GM23338 (cell line): ENCODE measurements at regions not wholly inside any gene's neighbourhood (a gene's known extent, or its start where the extent isn't known, plus 50 kb on each side); places are given as distances from the start of the nearest gene placed in this dataset.
A peak's percentile ranks its signal among the peaks of the same experiment; 100 is the strongest.

ENCODE experiments used
- ATAC-seq: fragments of 200-7000 bp; cut with Tn5 transposase; 3 replicates; pipeline ENCODE4 v1.9.1; 2020
- DNase-seq: peaks from one replicate; pipeline ENCODE4 v3.0.0-alpha.2; 2015; ENCODE audit warnings: low spot score
- H2AFZ ChIP-seq: fragments of 200-600 bp; sonication (generic); 2 replicates; pipeline ENCODE4 v1.8.0; 2016; ENCODE audit warnings: antibody characterized with exemption, mild to moderate bottlenecking, moderate library complexity
- H3F3A ChIP-seq: fragments of 200-600 bp; sonication (generic); replicated peaks from 2 replicates; pipeline ENCODE4 v1.8.0; 2017; ENCODE audit warnings: antibody characterized with exemption, mixed run types, low read depth
- H3K27ac ChIP-seq: fragments of 200-600 bp; sonication (generic); 2 replicates; pipeline ENCODE4 v1.6.1; 2016; ENCODE audit warnings: low read depth
- H3K27me3 ChIP-seq: fragments of 200-600 bp; sonication (generic); 2 replicates; pipeline ENCODE4 v1.8.0; 2016; ENCODE audit warnings: mild to moderate bottlenecking, mixed run types, moderate library complexity; ENCODE audit not compliant: insufficient read depth
- H3K36me3 ChIP-seq: fragments of 200-600 bp; sonication (generic); 2 replicates; pipeline ENCODE4 v1.8.0; 2016; ENCODE audit warnings: mild to moderate bottlenecking; ENCODE audit not compliant: insufficient read depth
- H3K4me1 ChIP-seq: fragments of 200-600 bp; sonication (generic); 2 replicates; pipeline ENCODE4 v1.8.0; 2016; ENCODE audit warnings: mild to moderate bottlenecking, moderate library complexity; ENCODE audit not compliant: insufficient read depth
- H3K4me2 ChIP-seq: fragments of 200-600 bp; sonication (generic); 2 replicates; pipeline ENCODE4 v1.7.1; 2017; ENCODE audit warnings: mixed run types
- H3K4me3 ChIP-seq: fragments of 200-600 bp; sonication (generic); 2 replicates; pipeline ENCODE4 v1.6.1; 2016; ENCODE audit warnings: mixed run types
- H3K79me2 ChIP-seq: fragments of 200-600 bp; sonication (generic); replicated peaks from 2 replicates; pipeline ENCODE4 v1.8.0; 2017; ENCODE audit warnings: mild to moderate bottlenecking; ENCODE audit not compliant: insufficient read depth
- H3K9me2 ChIP-seq: fragments of 200-600 bp; sonication (generic); 2 replicates; pipeline ENCODE4 v1.8.0; 2017; ENCODE audit not compliant: insufficient read depth
- H4K20me1 ChIP-seq: fragments of 200-600 bp; sonication (generic); replicated peaks from 2 replicates; pipeline ENCODE4 v1.8.0; 2017; ENCODE audit warnings: mild to moderate bottlenecking; ENCODE audit not compliant: insufficient read depth
- H3K27ac Mint-ChIP-seq: 2 replicates; pipeline ENCODE4 v1.8.0; 2020; ENCODE audit warnings: inconsistent platforms, mild to moderate bottlenecking, moderate library complexity, mixed read lengths
- H3K27me3 Mint-ChIP-seq: 3 replicates; pipeline ENCODE4 v1.8.0; 2022; ENCODE audit warnings: low read depth, mild to moderate bottlenecking, moderate library complexity, mixed read lengths, inconsistent platforms; ENCODE audit not compliant: insufficient read depth, poor library complexity
- H3K36me3 Mint-ChIP-seq: 3 replicates; pipeline ENCODE4 v1.8.0; 2021; ENCODE audit warnings: low read depth, mild to moderate bottlenecking, inconsistent platforms, moderate library complexity, mixed read lengths
- H3K4me1 Mint-ChIP-seq: 3 replicates; pipeline ENCODE4 v1.8.0; 2020; ENCODE audit warnings: mild to moderate bottlenecking, inconsistent platforms, mixed read lengths
- H3K4me3 Mint-ChIP-seq: 3 replicates; pipeline ENCODE4 v1.8.0; 2021; ENCODE audit warnings: moderate library complexity, mild to moderate bottlenecking, inconsistent platforms, mixed read lengths
- H3K9me3 Mint-ChIP-seq: 3 replicates; pipeline ENCODE4 v1.8.0; 2020; ENCODE audit warnings: moderate library complexity, mild to moderate bottlenecking, inconsistent platforms, mixed read lengths
- CREB1 ChIP-seq: fragments of 250-450 bp; sonication (Bioruptor Pico); IDR thresholded peaks from 2 replicates; pipeline ENCODE4 v1.5.0; 2020; ENCODE audit warnings: low read depth, mild to moderate bottlenecking, moderate library complexity
- EZH2 ChIP-seq: fragments of 200-600 bp; sonication (generic); IDR thresholded peaks from one replicate; pipeline ENCODE4 v1.8.0; 2017; ENCODE audit warnings: antibody characterized with exemption, mild to moderate bottlenecking, low read depth; ENCODE audit not compliant: unreplicated experiment
- EZH2phosphoT487 ChIP-seq: fragments of 200-600 bp; sonication (generic); IDR thresholded peaks from one replicate; pipeline ENCODE4 v1.8.1; 2018; ENCODE audit warnings: antibody characterized with exemption; ENCODE audit not compliant: unreplicated experiment
- JUNB ChIP-seq: IDR thresholded peaks from one replicate; pipeline ENCODE4 v1.6.1; 2016; ENCODE audit warnings: antibody characterized with exemption; ENCODE audit not compliant: unreplicated experiment
- NANOG ChIP-seq: IDR thresholded peaks from 2 replicates; pipeline ENCODE4 v1.6.1; 2016; ENCODE audit warnings: antibody characterized with exemption, borderline replicate concordance
- ZNF114 ChIP-seq: fragments of 250-450 bp; sonication (Bioruptor Pico); IDR thresholded peaks from 2 replicates; pipeline ENCODE4 v1.5.0; 2020; ENCODE audit warnings: mild to moderate bottlenecking, moderate library complexity
- ZNF331 ChIP-seq: fragments of 250-450 bp; sonication (Bioruptor Pico); IDR thresholded peaks from 2 replicates; pipeline ENCODE4 v1.5.0; 2020; ENCODE audit warnings: low read depth, mild to moderate bottlenecking, moderate library complexity
- TF ChIP-seq, protein P1 (sequence below), 2 experiments: fragments of 200-600 bp in 1 of 2; sonication (generic) in 1 of 2; conservative IDR thresholded peaks; 2 replicates each; pipeline versions ENCODE4 v1.5.1 to v1.6.1; 2016 to 2017; ENCODE audit warnings: antibody characterized with exemption in 2 of 2, low read depth in 2 of 2, mild to moderate bottlenecking in 2 of 2, moderate library complexity in 1 of 2
- TF ChIP-seq, protein P2 (sequence below): fragments of 250-450 bp; sonication (Bioruptor Pico); IDR thresholded peaks from 2 replicates; pipeline ENCODE4 v1.5.0; 2020; ENCODE audit warnings: mild to moderate bottlenecking, moderate library complexity

DNA sequence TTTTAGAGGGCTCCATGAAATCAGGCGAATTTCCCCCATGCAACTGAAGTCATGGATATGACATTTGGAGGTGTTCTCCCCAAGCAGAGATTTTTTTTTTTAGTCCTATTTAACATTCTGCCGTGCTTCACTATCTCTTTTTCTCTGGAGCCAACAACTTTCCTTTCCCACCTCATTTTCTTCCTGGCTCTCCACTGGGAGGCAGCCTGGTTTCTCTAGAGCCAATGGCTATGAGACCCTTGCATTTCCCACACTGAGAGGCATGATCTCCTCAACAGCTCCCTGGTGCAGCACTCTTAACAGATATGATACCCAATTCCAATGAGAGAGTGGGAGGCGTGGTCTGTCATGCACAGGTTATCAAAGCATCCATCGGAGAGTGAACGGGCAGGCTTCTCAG, 310.8 kb downstream of the DRD1 start:
- Histone ChIP-seq H3K27me3 (no peaks in the 10 kb centered on the region), H3K27ac (no peak overlapping the region), H2AFZ (no peak overlapping the region), H3K4me2 (no peak overlapping the region), H3K79me2 (no peaks in the 10 kb centered on the region), H3K9me2 (no peaks in the 10 kb centered on the region), H3F3A (no peaks in the 10 kb centered on the region), H3K4me1 (peaks cover 15% of the 10 kb centered on the region), H4K20me1 (no peaks in the 10 kb centered on the region), H3K4me3 (no peak overlapping the region), H3K36me3 (no peaks in the 10 kb centered on the region; the same call in 1 of the 2 replicates)
- Mint-ChIP-seq H3K27ac (no peak overlapping the region), H3K4me3 (no peak overlapping the region), H3K36me3 (no peaks in the 10 kb centered on the region), H3K4me1 (peaks cover 17% of the 10 kb centered on the region), H3K9me3 (peaks cover 5% of the 10 kb centered on the region; the same call in 2 of the 3 replicates), H3K27me3 (peaks cover 2% of the 10 kb centered on the region)
- ATAC-seq, result peak; percentile 46
- TF ChIP-seq, protein P1, sequence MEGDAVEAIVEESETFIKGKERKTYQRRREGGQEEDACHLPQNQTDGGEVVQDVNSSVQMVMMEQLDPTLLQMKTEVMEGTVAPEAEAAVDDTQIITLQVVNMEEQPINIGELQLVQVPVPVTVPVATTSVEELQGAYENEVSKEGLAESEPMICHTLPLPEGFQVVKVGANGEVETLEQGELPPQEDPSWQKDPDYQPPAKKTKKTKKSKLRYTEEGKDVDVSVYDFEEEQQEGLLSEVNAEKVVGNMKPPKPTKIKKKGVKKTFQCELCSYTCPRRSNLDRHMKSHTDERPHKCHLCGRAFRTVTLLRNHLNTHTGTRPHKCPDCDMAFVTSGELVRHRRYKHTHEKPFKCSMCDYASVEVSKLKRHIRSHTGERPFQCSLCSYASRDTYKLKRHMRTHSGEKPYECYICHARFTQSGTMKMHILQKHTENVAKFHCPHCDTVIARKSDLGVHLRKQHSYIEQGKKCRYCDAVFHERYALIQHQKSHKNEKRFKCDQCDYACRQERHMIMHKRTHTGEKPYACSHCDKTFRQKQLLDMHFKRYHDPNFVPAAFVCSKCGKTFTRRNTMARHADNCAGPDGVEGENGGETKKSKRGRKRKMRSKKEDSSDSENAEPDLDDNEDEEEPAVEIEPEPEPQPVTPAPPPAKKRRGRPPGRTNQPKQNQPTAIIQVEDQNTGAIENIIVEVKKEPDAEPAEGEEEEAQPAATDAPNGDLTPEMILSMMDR (conservative IDR thresholded peaks at IDR 0.05; ENCODE audit: low read depth in 2 of 2), result peak in 1 of 2 experiments; percentile 61; a peak in 2 of 4 replicates
- no peak for TF ChIP-seq ZNF114
- DNase-seq, result peak; percentile 13

- Mint-ChIP-seq H3K27me3 (peaks cover 2% of the 10 kb centered on the region), H3K9me3 (peaks cover 5% of the 10 kb centered on the region; the same call in 2 of the 3 replicates), H3K27ac (0 out of 2 replicates have a peak overlapping the region, but pooled peaks have one; percentile 24), H3K36me3 (no peaks in the 10 kb centered on the region), H3K4me1 (peaks cover 17% of the 10 kb centered on the region), H3K4me3 (peak overlapping the region; percentile 43)
- Histone ChIP-seq H3K4me2 (peak overlapping the region; percentile 45), H3K27ac (peak overlapping the region; percentile 52), H3K4me1 (peaks cover 15% of the 10 kb centered on the region), H3K27me3 (no peaks in the 10 kb centered on the region), H3F3A (no peaks in the 10 kb centered on the region), H2AFZ (no peak overlapping the region), H4K20me1 (no peaks in the 10 kb centered on the region), H3K36me3 (no peaks in the 10 kb centered on the region; the same call in 1 of the 2 replicates), H3K9me2 (no peaks in the 10 kb centered on the region), H3K79me2 (no peaks in the 10 kb centered on the region), H3K4me3 (0 out of 2 replicates have a peak overlapping the region, but pooled peaks have one; percentile 14)
- peak; percentile 94 for ATAC-seq
- TF ChIP-seq EZH2phosphoT487, result no peak
- TF ChIP-seq ZNF331 (CRISPR knock-in tag), result no peak
- TF ChIP-seq, protein P2, sequence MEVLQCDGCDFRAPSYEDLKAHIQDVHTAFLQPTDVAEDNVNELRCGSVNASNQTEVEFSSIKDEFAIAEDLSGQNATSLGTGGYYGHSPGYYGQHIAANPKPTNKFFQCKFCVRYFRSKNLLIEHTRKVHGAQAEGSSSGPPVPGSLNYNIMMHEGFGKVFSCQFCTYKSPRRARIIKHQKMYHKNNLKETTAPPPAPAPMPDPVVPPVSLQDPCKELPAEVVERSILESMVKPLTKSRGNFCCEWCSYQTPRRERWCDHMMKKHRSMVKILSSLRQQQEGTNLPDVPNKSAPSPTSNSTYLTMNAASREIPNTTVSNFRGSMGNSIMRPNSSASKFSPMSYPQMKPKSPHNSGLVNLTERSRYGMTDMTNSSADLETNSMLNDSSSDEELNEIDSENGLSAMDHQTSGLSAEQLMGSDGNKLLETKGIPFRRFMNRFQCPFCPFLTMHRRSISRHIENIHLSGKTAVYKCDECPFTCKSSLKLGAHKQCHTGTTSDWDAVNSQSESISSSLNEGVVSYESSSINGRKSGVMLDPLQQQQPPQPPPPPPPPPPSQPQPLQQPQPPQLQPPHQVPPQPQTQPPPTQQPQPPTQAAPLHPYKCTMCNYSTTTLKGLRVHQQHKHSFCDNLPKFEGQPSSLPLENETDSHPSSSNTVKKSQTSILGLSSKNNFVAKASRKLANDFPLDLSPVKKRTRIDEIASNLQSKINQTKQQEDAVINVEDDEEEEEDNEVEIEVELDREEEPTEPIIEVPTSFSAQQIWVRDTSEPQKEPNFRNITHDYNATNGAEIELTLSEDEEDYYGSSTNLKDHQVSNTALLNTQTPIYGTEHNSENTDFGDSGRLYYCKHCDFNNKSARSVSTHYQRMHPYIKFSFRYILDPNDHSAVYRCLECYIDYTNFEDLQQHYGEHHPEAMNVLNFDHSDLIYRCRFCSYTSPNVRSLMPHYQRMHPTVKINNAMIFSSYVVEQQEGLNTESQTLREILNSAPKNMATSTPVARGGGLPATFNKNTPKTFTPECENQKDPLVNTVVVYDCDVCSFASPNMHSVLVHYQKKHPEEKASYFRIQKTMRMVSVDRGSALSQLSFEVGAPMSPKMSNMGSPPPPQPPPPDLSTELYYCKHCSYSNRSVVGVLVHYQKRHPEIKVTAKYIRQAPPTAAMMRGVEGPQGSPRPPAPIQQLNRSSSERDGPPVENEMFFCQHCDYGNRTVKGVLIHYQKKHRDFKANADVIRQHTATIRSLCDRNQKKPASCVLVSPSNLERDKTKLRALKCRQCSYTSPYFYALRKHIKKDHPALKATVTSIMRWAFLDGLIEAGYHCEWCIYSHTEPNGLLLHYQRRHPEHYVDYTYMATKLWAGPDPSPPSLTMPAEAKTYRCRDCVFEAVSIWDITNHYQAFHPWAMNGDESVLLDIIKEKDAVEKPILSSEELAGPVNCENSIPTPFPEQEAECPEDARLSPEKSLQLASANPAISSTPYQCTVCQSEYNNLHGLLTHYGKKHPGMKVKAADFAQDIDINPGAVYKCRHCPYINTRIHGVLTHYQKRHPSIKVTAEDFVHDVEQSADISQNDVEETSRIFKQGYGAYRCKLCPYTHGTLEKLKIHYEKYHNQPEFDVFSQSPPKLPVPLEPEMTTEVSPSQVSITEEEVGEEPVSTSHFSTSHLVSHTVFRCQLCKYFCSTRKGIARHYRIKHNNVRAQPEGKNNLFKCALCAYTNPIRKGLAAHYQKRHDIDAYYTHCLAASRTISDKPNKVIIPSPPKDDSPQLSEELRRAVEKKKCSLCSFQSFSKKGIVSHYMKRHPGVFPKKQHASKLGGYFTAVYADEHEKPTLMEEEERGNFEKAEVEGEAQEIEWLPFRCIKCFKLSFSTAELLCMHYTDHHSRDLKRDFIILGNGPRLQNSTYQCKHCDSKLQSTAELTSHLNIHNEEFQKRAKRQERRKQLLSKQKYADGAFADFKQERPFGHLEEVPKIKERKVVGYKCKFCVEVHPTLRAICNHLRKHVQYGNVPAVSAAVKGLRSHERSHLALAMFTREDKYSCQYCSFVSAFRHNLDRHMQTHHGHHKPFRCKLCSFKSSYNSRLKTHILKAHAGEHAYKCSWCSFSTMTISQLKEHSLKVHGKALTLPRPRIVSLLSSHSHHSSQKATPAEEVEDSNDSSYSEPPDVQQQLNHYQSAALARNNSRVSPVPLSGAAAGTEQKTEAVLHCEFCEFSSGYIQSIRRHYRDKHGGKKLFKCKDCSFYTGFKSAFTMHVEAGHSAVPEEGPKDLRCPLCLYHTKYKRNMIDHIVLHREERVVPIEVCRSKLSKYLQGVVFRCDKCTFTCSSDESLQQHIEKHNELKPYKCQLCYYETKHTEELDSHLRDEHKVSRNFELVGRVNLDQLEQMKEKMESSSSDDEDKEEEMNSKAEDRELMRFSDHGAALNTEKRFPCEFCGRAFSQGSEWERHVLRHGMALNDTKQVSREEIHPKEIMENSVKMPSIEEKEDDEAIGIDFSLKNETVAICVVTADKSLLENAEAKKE (CRISPR knock-in tag), result no peak
- no peak for TF ChIP-seq CREB1 (CRISPR knock-in tag)
- TF ChIP-seq NANOG, result peak; percentile 53; the same call in 1 of the 2 replicates
- TF ChIP-seq ZNF114, result no peak
- TF ChIP-seq JUNB, result no peak
- no peak for TF ChIP-seq EZH2
- DNase-seq, result peak; percentile 77
These were observed 312.6 kb downstream of the DRD1 start for GRCh38 chr5:175131432-175131831.
